Tibial nerve (tissue), 4 donors: ENCODE measurements at regions not wholly inside any gene's neighbourhood (a gene's known extent, or its start where the extent isn't known, plus 50 kb on each side); places are given as distances from the start of the nearest gene placed in this dataset.

Experiments used
- EP300 ChIP-seq, 2 donors: sonication (generic); formaldehyde crosslinking; IDR thresholded peaks; one replicate each; pipeline ENCODE4 v1.6.1; 2017; ENCODE audit warnings: antibody characterized with exemption in 2 of 2, mild to moderate bottlenecking in 1 of 2
- POLR2A ChIP-seq, 2 donors: fragments of 450-650 bp; IDR thresholded peaks; one replicate each; pipeline ENCODE4 v1.6.1; 2017; ENCODE audit warnings: antibody characterized with exemption in 2 of 2, mild to moderate bottlenecking in 2 of 2, moderate library complexity in 2 of 2
- TF ChIP-seq, protein P1 (sequence below), 5 experiments: fragments of 200-600 bp in 3 of 5; fragments of 450-650 bp in 2 of 5; sonication (generic) in 3 of 5; IDR thresholded peaks; one replicate each; pipeline ENCODE4 v1.5.1; 2016 to 2019; ENCODE audit warnings: antibody characterized with exemption in 5 of 5, mild to moderate bottlenecking in 3 of 5, moderate library complexity in 2 of 5

DNA sequence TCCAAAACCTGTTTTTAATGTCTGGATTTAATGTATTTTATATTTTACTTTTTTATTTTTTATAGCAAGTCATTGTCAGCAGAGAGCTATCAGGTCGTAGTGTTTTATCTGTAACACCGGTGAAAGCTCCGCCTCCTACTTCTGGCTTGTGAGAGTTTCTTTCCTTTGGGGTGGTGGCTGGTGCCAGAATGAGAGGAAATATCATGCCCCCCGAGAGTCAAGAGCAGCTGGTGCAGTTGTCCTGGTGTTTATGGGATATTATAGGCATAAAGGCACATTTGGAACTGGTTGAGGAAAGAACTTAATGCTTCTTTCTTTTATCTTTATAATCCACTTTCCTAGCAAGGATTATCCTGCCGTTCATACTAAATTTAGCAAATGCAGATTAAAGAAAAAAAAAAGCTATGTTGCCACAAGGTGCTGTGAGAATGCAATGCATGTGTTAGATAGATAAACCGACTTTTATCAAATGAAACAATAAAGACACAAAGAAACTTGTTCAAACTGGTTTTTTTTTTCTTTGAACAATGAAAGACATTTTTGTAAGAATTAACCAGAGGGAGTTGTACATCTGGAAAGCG lies 260.1 kb upstream of the PLSCR5 start:
- TF ChIP-seq POLR2A (IDR thresholded peaks at IDR 0.05), result no peak
- TF ChIP-seq, protein P1, sequence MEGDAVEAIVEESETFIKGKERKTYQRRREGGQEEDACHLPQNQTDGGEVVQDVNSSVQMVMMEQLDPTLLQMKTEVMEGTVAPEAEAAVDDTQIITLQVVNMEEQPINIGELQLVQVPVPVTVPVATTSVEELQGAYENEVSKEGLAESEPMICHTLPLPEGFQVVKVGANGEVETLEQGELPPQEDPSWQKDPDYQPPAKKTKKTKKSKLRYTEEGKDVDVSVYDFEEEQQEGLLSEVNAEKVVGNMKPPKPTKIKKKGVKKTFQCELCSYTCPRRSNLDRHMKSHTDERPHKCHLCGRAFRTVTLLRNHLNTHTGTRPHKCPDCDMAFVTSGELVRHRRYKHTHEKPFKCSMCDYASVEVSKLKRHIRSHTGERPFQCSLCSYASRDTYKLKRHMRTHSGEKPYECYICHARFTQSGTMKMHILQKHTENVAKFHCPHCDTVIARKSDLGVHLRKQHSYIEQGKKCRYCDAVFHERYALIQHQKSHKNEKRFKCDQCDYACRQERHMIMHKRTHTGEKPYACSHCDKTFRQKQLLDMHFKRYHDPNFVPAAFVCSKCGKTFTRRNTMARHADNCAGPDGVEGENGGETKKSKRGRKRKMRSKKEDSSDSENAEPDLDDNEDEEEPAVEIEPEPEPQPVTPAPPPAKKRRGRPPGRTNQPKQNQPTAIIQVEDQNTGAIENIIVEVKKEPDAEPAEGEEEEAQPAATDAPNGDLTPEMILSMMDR (IDR thresholded peaks at IDR 0.05), result no peak
- no peak for TF ChIP-seq EP300 (IDR thresholded peaks at IDR 0.05)
